Trophoblast cell (in vitro differentiated cells and primary cell): ENCODE measurements at regions not wholly inside any gene's neighbourhood (a gene's known extent, or its start where the extent isn't known, plus 50 kb on each side); places are given as distances from the start of the nearest gene placed in this dataset.
"Not testable (repeated sequence)": the region's sequence is repeated elsewhere in the genome, so short reads cannot be mapped to it uniquely, and the experiment has no call there.

ENCODE experiments used
- DNase-seq, 2 donors: peaks; one replicate each; pipeline ENCODE4 v3.0.0-alpha.2; 2016
- H2AFZ ChIP-seq: 2 replicates; pipeline ENCODE4 v1.6.1; 2013; ENCODE audit warnings: low read length, moderate library complexity, mild to moderate bottlenecking; ENCODE audit not compliant: insufficient read depth, poor library complexity
- H2AK5ac ChIP-seq: 2 replicates; pipeline ENCODE4 v1.6.1; 2013; ENCODE audit warnings: mild to moderate bottlenecking, low read length
- H2BK120ac ChIP-seq: 2 replicates; pipeline ENCODE4 v1.6.1; 2013; ENCODE audit warnings: low read length, mild to moderate bottlenecking, moderate library complexity; ENCODE audit not compliant: insufficient read depth, poor library complexity
- H2BK12ac ChIP-seq: 2 replicates; pipeline ENCODE4 v1.6.1; 2013; ENCODE audit warnings: mild to moderate bottlenecking, low read length, moderate library complexity
- H2BK5ac ChIP-seq: 2 replicates; pipeline ENCODE4 v1.6.1; 2013; ENCODE audit warnings: low read length, low read depth, moderate library complexity, mild to moderate bottlenecking; ENCODE audit not compliant: poor library complexity
- H3K14ac ChIP-seq: 2 replicates; pipeline ENCODE4 v1.6.1; 2013; ENCODE audit warnings: mild to moderate bottlenecking, low read length
- H3K18ac ChIP-seq: 2 replicates; pipeline ENCODE4 v1.6.1; 2013; ENCODE audit warnings: mild to moderate bottlenecking, low read length
- H3K23ac ChIP-seq: 2 replicates; pipeline ENCODE4 v1.6.1; 2013; ENCODE audit warnings: low read length
- H3K27ac ChIP-seq: 2 replicates; pipeline ENCODE4 v1.5.1; 2013; ENCODE audit warnings: low read depth, mild to moderate bottlenecking, inconsistent platforms, low read length, moderate library complexity
- H3K27me3 ChIP-seq: 2 replicates; pipeline ENCODE4 v1.6.1; 2013; ENCODE audit warnings: inconsistent platforms, mild to moderate bottlenecking, low read length, moderate library complexity; ENCODE audit not compliant: insufficient read depth
- H3K36me3 ChIP-seq, 2 experiments: 1 replicate in 1 of 2; 2 replicates in 1 of 2; pipeline ENCODE4 v1.6.1; 2013; ENCODE audit warnings: low read length in 2 of 2, mild to moderate bottlenecking in 2 of 2, moderate library complexity in 1 of 2; ENCODE audit not compliant: insufficient read depth in 2 of 2, control insufficient read depth in 1 of 2
- H3K4ac ChIP-seq: 2 replicates; pipeline ENCODE4 v1.6.1; 2013; ENCODE audit warnings: low read depth, mild to moderate bottlenecking, low read length, moderate library complexity
- H3K4me1 ChIP-seq, 2 experiments: 1 replicate in 1 of 2; 2 replicates in 1 of 2; pipeline ENCODE4 v1.6.1; 2013; ENCODE audit warnings: low read length in 2 of 2, mild to moderate bottlenecking in 2 of 2, moderate library complexity in 1 of 2; ENCODE audit not compliant: insufficient read depth in 2 of 2, control insufficient read depth in 1 of 2
- H3K4me2 ChIP-seq: 2 replicates; pipeline ENCODE4 v1.6.1; 2013; ENCODE audit warnings: inconsistent platforms, mild to moderate bottlenecking, low read length, moderate library complexity
- H3K4me3 ChIP-seq: 2 replicates; pipeline ENCODE4 v1.5.1; 2013; ENCODE audit warnings: mild to moderate bottlenecking, low read depth, low read length, inconsistent platforms
- H3K79me1 ChIP-seq: one replicate; pipeline ENCODE4 v1.6.1; 2013; ENCODE audit warnings: low read length
- H3K79me2 ChIP-seq: 2 replicates; pipeline ENCODE4 v1.6.1; 2013; ENCODE audit warnings: low read length, mild to moderate bottlenecking; ENCODE audit not compliant: control insufficient read depth, insufficient read depth, poor library complexity
- H3K9ac ChIP-seq: 2 replicates; pipeline ENCODE4 v1.6.1; 2013; ENCODE audit warnings: mild to moderate bottlenecking, low read length
- H3K9me3 ChIP-seq: 2 replicates; pipeline ENCODE4 v1.6.1; 2013; ENCODE audit warnings: low read depth, mild to moderate bottlenecking, control low read depth, inconsistent platforms, low read length; ENCODE audit not compliant: insufficient read depth
- H4K12ac ChIP-seq: 2 replicates; pipeline ENCODE4 v1.6.1; 2013; ENCODE audit warnings: low read depth, mild to moderate bottlenecking, low read length, moderate library complexity
- H4K8ac ChIP-seq: 2 replicates; pipeline ENCODE4 v1.6.1; 2013; ENCODE audit warnings: low read depth, mild to moderate bottlenecking, low read length, moderate library complexity
- H4K91ac ChIP-seq: one replicate; pipeline ENCODE4 v1.6.1; 2013; ENCODE audit warnings: low read depth, mild to moderate bottlenecking, low read length, moderate library complexity
- WGBS: extraction: QIAGEN DNeasy Blood & Tissue Kit; methylation state at CpG from one replicate; pipeline ENCODE4 v1.1.7; 2013; ENCODE audit warnings: missing lambda C conversion rate; ENCODE audit not compliant: insufficient read length, insufficient coverage; ENCODE audit errors: extremely low coverage; 5-methylcytosine and 5-hydroxymethylcytosine counted together

DNA sequence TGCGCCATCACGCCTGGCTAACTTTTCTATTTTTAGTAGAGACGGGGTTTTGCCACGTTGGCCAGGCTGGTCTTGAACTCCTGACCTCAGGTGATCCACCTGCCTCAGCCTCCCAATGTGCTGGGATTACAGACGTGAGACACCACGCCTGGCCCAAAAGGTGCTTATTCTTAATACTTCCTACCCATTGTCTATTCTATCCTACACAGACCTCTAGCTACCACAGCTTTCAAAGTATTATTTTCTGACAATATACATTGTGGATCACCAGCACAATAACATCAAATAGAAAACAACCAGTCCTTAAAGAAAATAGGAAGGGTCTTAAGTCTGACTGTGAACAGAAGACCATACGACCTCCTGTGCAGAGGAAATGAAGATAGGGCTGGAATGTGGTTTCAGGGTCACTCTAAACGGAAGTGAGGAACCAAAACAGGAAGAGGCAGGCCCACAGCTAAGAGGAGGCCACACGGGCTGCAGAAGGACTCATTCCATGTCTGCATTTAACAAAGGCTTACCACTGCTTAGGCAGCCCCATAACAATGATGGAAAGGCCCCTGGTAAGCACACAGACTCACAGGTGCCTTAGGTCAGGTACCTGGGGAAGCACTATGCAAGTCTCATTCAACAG, 115.2 kb downstream of the ZFAND4 start:
- H3K79me2 ChIP-seq = no peaks in the 10 kb centered on the region
- H2BK120ac ChIP-seq = no peak overlapping the region
- H2AK5ac ChIP-seq = no peak overlapping the region
- H3K9me3 ChIP-seq = no peaks in the 10 kb centered on the region
- H3K14ac ChIP-seq = no peak overlapping the region
- H4K8ac ChIP-seq = no peak overlapping the region
- H2BK5ac ChIP-seq = no peak overlapping the region
- H2BK12ac ChIP-seq = no peak overlapping the region
- no peaks in the 10 kb centered on the region for H3K36me3 ChIP-seq
- H3K18ac ChIP-seq = no peak overlapping the region
- no peak overlapping the region for H3K4me3 ChIP-seq
- H3K27me3 ChIP-seq = no peaks in the 10 kb centered on the region
- no CpG with 5 or more reads among the region's 9 CpGs for WGBS
- H3K79me1 ChIP-seq = no peaks in the 10 kb centered on the region
- no peaks in the 10 kb centered on the region for H3K4me1 ChIP-seq
- no peak overlapping the region for H4K12ac ChIP-seq
- no peak overlapping the region for H3K23ac ChIP-seq
- no peak overlapping the region for H2AFZ ChIP-seq
- H3K4ac ChIP-seq = no peak overlapping the region
- H3K9ac ChIP-seq = no peak overlapping the region
- H4K91ac ChIP-seq = no peak overlapping the region
- H3K27ac ChIP-seq = no peak overlapping the region
- no peak overlapping the region for H3K4me2 ChIP-seq
- no peak for DNase-seq

- H3K27me3 ChIP-seq = no peaks in the 10 kb centered on the region
- H3K9me3 ChIP-seq = no peaks in the 10 kb centered on the region
- no CpG with 5 or more reads among the region's 3 CpGs for WGBS
- no peak overlapping the region for H4K12ac ChIP-seq
- no peaks in the 10 kb centered on the region for H3K79me1 ChIP-seq
- no peaks in the 10 kb centered on the region for H3K79me2 ChIP-seq
- H3K18ac ChIP-seq = no peak overlapping the region
- no peak overlapping the region for H4K8ac ChIP-seq
- no peak for DNase-seq
- H3K36me3 ChIP-seq = no peaks in the 10 kb centered on the region
- no peak overlapping the region for H3K14ac ChIP-seq
- H2BK120ac ChIP-seq = no peak overlapping the region
- no peak overlapping the region for H3K4me2 ChIP-seq
- H2BK12ac ChIP-seq = no peak overlapping the region
- no peak overlapping the region for H3K27ac ChIP-seq
- H3K4me1 ChIP-seq = no peaks in the 10 kb centered on the region
- no peak overlapping the region for H3K9ac ChIP-seq
- H3K4ac ChIP-seq = no peak overlapping the region
- H2AK5ac ChIP-seq = no peak overlapping the region
- H4K91ac ChIP-seq = no peak overlapping the region
- no peak overlapping the region for H2AFZ ChIP-seq
- H3K23ac ChIP-seq = no peak overlapping the region
- H3K4me3 ChIP-seq = no peak overlapping the region
- H2BK5ac ChIP-seq = no peak overlapping the region
Measured at GRCh38 chr10:45555795-45556194, 116.8 kb downstream of the ZFAND4 start.

GRCh38 chr10:45555332-45555731, 117.2 kb downstream of the ZFAND4 start:
- H3K4ac ChIP-seq, H3K36me3 ChIP-seq, H2BK12ac ChIP-seq, H3K18ac ChIP-seq, H3K79me2 ChIP-seq, H4K8ac ChIP-seq, H3K27ac ChIP-seq, H2AK5ac ChIP-seq, H3K4me2 ChIP-seq, H3K9ac ChIP-seq, H3K79me1 ChIP-seq, H2BK120ac ChIP-seq, H3K14ac ChIP-seq, H4K12ac ChIP-seq, H3K4me3 ChIP-seq, H3K23ac ChIP-seq, H3K4me1 ChIP-seq, H4K91ac ChIP-seq, DNase-seq, H2BK5ac ChIP-seq, H3K9me3 ChIP-seq, H3K27me3 ChIP-seq, H2AFZ ChIP-seq: not testable (repeated sequence)
- no CpG with 5 or more reads among the region's 5 CpGs for WGBS

- H3K9ac ChIP-seq = no peak overlapping the region
- H3K36me3 ChIP-seq = no peaks in the 10 kb centered on the region
- no peak overlapping the region for H3K23ac ChIP-seq
- H3K27me3 ChIP-seq = no peaks in the 10 kb centered on the region
- no peak overlapping the region for H2BK5ac ChIP-seq
- H3K18ac ChIP-seq = no peak overlapping the region
- DNase-seq = no peak
- no peak overlapping the region for H3K4me3 ChIP-seq
- WGBS = no CpG with 5 or more reads among the region's 2 CpGs
- no peaks in the 10 kb centered on the region for H3K79me2 ChIP-seq
- no peak overlapping the region for H3K14ac ChIP-seq
- no peak overlapping the region for H2AK5ac ChIP-seq
- H2BK12ac ChIP-seq = no peak overlapping the region
- H2BK120ac ChIP-seq = no peak overlapping the region
- H3K4me1 ChIP-seq = no peaks in the 10 kb centered on the region
- H2AFZ ChIP-seq = no peak overlapping the region
- no peak overlapping the region for H4K12ac ChIP-seq
- no peak overlapping the region for H4K8ac ChIP-seq
- H3K4me2 ChIP-seq = no peak overlapping the region
- no peak overlapping the region for H4K91ac ChIP-seq
- H3K9me3 ChIP-seq = no peaks in the 10 kb centered on the region
- no peak overlapping the region for H3K27ac ChIP-seq
- no peaks in the 10 kb centered on the region for H3K79me1 ChIP-seq
- no peak overlapping the region for H3K4ac ChIP-seq
Measured at GRCh38 chr10:45553613-45554012, 119.0 kb downstream of the ZFAND4 start.
